HEK293 (cell line): ENCODE measurements at regions not wholly inside any gene's neighbourhood (a gene's known extent, or its start where the extent isn't known, plus 50 kb on each side); places are given as distances from the start of the nearest gene placed in this dataset.

Experiments
- CTCF ChIA-PET: fragments of 350-600 bp; formaldehyde crosslinking; extraction: SDS; loops from one replicate; lab custom pipeline; 2021; ENCODE audit warnings: antibody characterized with exemption; lab: Yijun Ruan, JAX
- POLR2A ChIA-PET: fragments of 300-600 bp; formaldehyde crosslinking; extraction: SDS; loops from one replicate; lab custom pipeline; 2020; ENCODE audit warnings: antibody characterized with exemption, inconsistent platforms; lab: Yijun Ruan, JAX
- H3K27ac ChIP-seq: fragments of 200-500 bp; sonication (Bioruptor generic); 2 replicates; pipeline ENCODE4 v1.5.1; 2014; ENCODE audit warnings: low read depth, low read length, control low read depth, inconsistent platforms; ENCODE audit errors: extremely low read depth
- H3K36me3 ChIP-seq, 2 experiments: fragments of 200-500 bp in 1 of 2; sonication (Bioruptor generic) in 1 of 2; 1 replicate in 1 of 2; 2 replicates in 1 of 2; pipeline ENCODE4 v1.5.1; 2014 to 2017; ENCODE audit warnings: inconsistent platforms in 2 of 2, low read length in 2 of 2; ENCODE audit not compliant: control insufficient read depth in 2 of 2, insufficient read depth in 1 of 2
- H3K4me1 ChIP-seq: fragments of 200-500 bp; sonication (Bioruptor generic); 2 replicates; pipeline ENCODE4 v1.5.1; 2014; ENCODE audit warnings: mild to moderate bottlenecking, low read length, inconsistent platforms; ENCODE audit not compliant: control insufficient read depth, insufficient read depth
- H3K4me3 ChIP-seq: 2 replicates; pipeline ENCODE4 v1.5.1; 2011; ENCODE audit warnings: low read depth, mild to moderate bottlenecking, control low read depth, low read length, moderate library complexity
- H3K9me3 ChIP-seq: fragments of 200-500 bp; sonication (Bioruptor generic); 2 replicates; pipeline ENCODE4 v1.5.1; 2014; ENCODE audit warnings: low read depth, low read length, inconsistent platforms; ENCODE audit not compliant: control insufficient read depth, insufficient read depth
- CTCF ChIP-seq: fragments of 450-650 bp; formaldehyde crosslinking; IDR thresholded peaks from 2 replicates; pipeline ENCODE4 v1.5.1; 2016; ENCODE audit warnings: missing biosample characterization, missing genetic modification characterization
- HOXD13 ChIP-seq: sonication (generic); formaldehyde crosslinking; IDR thresholded peaks from 2 replicates; pipeline ENCODE4 v1.8.0; 2022; ENCODE audit warnings: missing genetic modification reagents, borderline replicate concordance
- KLF10 ChIP-seq: fragments of 450-650 bp; IDR thresholded peaks from 2 replicates; pipeline ENCODE4 v1.5.1; 2018; ENCODE audit warnings: missing biosample characterization, mild to moderate bottlenecking, missing genetic modification characterization
- PRDM6 ChIP-seq: fragments of 450-650 bp; formaldehyde crosslinking; IDR thresholded peaks from 2 replicates; pipeline ENCODE4 v1.5.1; 2017; ENCODE audit warnings: missing biosample characterization, missing genetic modification characterization
- SP3 ChIP-seq: fragments of 450-650 bp; formaldehyde crosslinking; IDR thresholded peaks from 2 replicates; pipeline ENCODE4 v1.5.1; 2016; ENCODE audit warnings: missing biosample characterization, missing genetic modification characterization
- SP7 ChIP-seq: fragments of 450-650 bp; formaldehyde crosslinking; IDR thresholded peaks from 2 replicates; pipeline ENCODE4 v1.5.1; 2016; ENCODE audit warnings: missing biosample characterization, missing genetic modification characterization
- ZBTB17 ChIP-seq: fragments of 450-650 bp; formaldehyde crosslinking; IDR thresholded peaks from 2 replicates; pipeline ENCODE4 v1.5.1; 2016; ENCODE audit warnings: missing biosample characterization, missing genetic modification characterization
- ZIC2 ChIP-seq: fragments of 450-650 bp; formaldehyde crosslinking; IDR thresholded peaks from 2 replicates; pipeline ENCODE4 v1.5.1; 2016; ENCODE audit warnings: missing biosample characterization, missing genetic modification characterization
- ZNF140 ChIP-seq: fragments of 450-650 bp; formaldehyde crosslinking; IDR thresholded peaks from 2 replicates; pipeline ENCODE4 v1.5.1; 2016; ENCODE audit warnings: missing biosample characterization, missing genetic modification characterization
- ZNF148 ChIP-seq: fragments of 450-650 bp; formaldehyde crosslinking; IDR thresholded peaks from 2 replicates; pipeline ENCODE4 v1.5.0; 2017; ENCODE audit warnings: missing biosample characterization, missing genetic modification characterization, borderline replicate concordance
- ZNF19 ChIP-seq: fragments of 450-650 bp; formaldehyde crosslinking; IDR thresholded peaks from 2 replicates; pipeline ENCODE4; 2016; ENCODE audit warnings: missing biosample characterization, missing genetic modification characterization, low read depth
- ZNF214 ChIP-seq: fragments of 450-650 bp; formaldehyde crosslinking; IDR thresholded peaks from 2 replicates; pipeline ENCODE4 v1.5.1; 2017; ENCODE audit warnings: missing biosample characterization, mild to moderate bottlenecking, missing genetic modification characterization, borderline replicate concordance
- ZNF324 ChIP-seq: fragments of 450-650 bp; formaldehyde crosslinking; IDR thresholded peaks from 2 replicates; pipeline ENCODE4 v1.5.1; 2016; ENCODE audit warnings: missing biosample characterization, missing genetic modification characterization
- ZNF350 ChIP-seq: fragments of 450-650 bp; formaldehyde crosslinking; IDR thresholded peaks from 2 replicates; pipeline ENCODE4 v1.5.0; 2017; ENCODE audit warnings: missing biosample characterization, mild to moderate bottlenecking, missing genetic modification characterization
- ZNF416 ChIP-seq: fragments of 450-650 bp; formaldehyde crosslinking; IDR thresholded peaks from 2 replicates; pipeline ENCODE4 v1.5.1; 2016; ENCODE audit warnings: missing biosample characterization, missing genetic modification characterization
- ZNF521 ChIP-seq: fragments of 450-650 bp; formaldehyde crosslinking; IDR thresholded peaks from 2 replicates; pipeline ENCODE4 v1.5.1; 2017; ENCODE audit warnings: missing biosample characterization, mild to moderate bottlenecking, missing genetic modification characterization
- ZNF549 ChIP-seq: fragments of 450-650 bp; IDR thresholded peaks from 2 replicates; pipeline ENCODE4 v1.5.1; 2018; ENCODE audit warnings: missing biosample characterization, missing genetic modification characterization, mild to moderate bottlenecking, inconsistent platforms, moderate library complexity
- ZNF555 ChIP-seq: fragments of 450-650 bp; formaldehyde crosslinking; conservative IDR thresholded peaks from 2 replicates; pipeline ENCODE4 v1.5.1; 2017; ENCODE audit warnings: missing biosample characterization, mild to moderate bottlenecking, missing genetic modification characterization, inconsistent platforms
- ZNF558 ChIP-seq: fragments of 450-650 bp; formaldehyde crosslinking; IDR thresholded peaks from 2 replicates; pipeline ENCODE4 v1.5.1; 2016; ENCODE audit warnings: missing biosample characterization, missing genetic modification characterization
- ZNF560 ChIP-seq: fragments of 450-650 bp; formaldehyde crosslinking; IDR thresholded peaks from 2 replicates; pipeline ENCODE4 v1.5.1; 2017; ENCODE audit warnings: missing biosample characterization, missing genetic modification characterization, borderline replicate concordance
- ZNF701 ChIP-seq: fragments of 450-650 bp; formaldehyde crosslinking; IDR thresholded peaks from 2 replicates; pipeline ENCODE4 v1.5.1; 2016; ENCODE audit warnings: missing biosample characterization, missing genetic modification characterization
- ZNF747 ChIP-seq: fragments of 450-650 bp; formaldehyde crosslinking; IDR thresholded peaks from 2 replicates; pipeline ENCODE4 v1.5.1; 2016; ENCODE audit warnings: missing biosample characterization, missing genetic modification characterization
- ZSCAN23 ChIP-seq: fragments of 450-650 bp; formaldehyde crosslinking; IDR thresholded peaks from 2 replicates; pipeline ENCODE4 v1.5.1; 2016; ENCODE audit warnings: missing biosample characterization, missing genetic modification characterization
- TF ChIP-seq, protein P1 (sequence below): fragments of 450-650 bp; formaldehyde crosslinking; IDR thresholded peaks from 2 replicates; pipeline ENCODE4 v1.5.1; 2016; ENCODE audit warnings: missing biosample characterization, missing genetic modification characterization, borderline replicate concordance

DNA sequence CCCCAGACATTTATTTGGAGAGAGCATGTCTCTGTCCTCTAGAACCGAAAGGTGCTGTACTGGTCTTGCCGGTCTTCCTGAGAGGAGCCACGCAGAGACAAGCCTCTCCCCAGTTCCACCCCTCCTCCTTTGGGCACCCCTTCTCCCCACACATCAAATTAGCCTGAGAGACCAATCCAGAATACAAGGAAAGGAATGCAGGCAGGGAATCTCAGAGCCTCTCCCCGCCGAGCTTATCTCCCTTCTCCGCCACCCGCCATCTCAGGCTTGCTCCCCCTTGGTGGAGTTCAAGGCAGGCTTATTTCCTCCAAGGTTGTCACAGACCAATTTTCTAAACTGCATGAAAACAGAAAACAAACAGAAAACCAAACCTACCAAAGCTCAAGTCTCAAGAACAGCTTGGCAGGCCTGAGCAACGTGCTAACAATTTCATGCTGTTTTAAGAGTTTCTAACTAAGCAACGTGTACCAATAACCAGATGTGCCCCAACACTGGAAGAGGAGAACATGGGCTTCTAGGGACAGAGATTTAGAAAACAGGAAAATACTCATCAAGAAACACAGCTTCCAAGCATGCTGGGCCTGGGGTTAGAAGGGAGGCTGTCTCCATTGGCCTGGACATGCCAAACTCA is 124.5 kb upstream of the PKDCC start:
- Histone ChIP-seq H3K9me3 (no peaks in the 10 kb centered on the region), H3K4me1 (peaks cover 2% of the 10 kb centered on the region; the same call in 1 of the 2 replicates), H3K4me3 (no peak overlapping the region), H3K27ac (no peak overlapping the region; the same call in 1 of the 2 replicates), H3K36me3 (no peaks in the 10 kb centered on the region)
- POLR2A ChIA-PET: no interaction called here
- CTCF ChIA-PET: no interaction called here
- TF ChIP-seq ZNF558 (tag by site-specific recombination) (no peak), SP3 (tag by site-specific recombination) (no peak), ZBTB17 (tag by site-specific recombination) (no peak), ZNF148 (tag by site-specific recombination) (no peak), ZNF747 (tag by site-specific recombination) (no peak), ZNF416 (tag by site-specific recombination) (no peak), ZNF324 (tag by site-specific recombination) (no peak), ZIC2 (tag by site-specific recombination) (no peak)

GRCh38 chr2:41924024-41924423 is 123.8 kb upstream of the PKDCC start:
- Histone ChIP-seq H3K27ac (no peak overlapping the region), H3K9me3 (no peaks in the 10 kb centered on the region), H3K4me3 (no peak overlapping the region), H3K4me1 (peaks cover 2% of the 10 kb centered on the region; the same call in 1 of the 2 replicates), H3K36me3 (no peaks in the 10 kb centered on the region)
- ChIA-PET CTCF (no interaction called here), POLR2A (no interaction called here)
- TF ChIP-seq ZNF350 (no peak), PRDM6 (tag by site-specific recombination) (no peak), CTCF (tag by site-specific recombination) (no peak), ZNF214 (tag by site-specific recombination) (no peak), KLF10 (tag by site-specific recombination) (no peak), ZNF521 (tag by site-specific recombination) (no peak), ZNF19 (no peak), SP7 (tag by site-specific recombination) (no peak), ZNF560 (tag by site-specific recombination) (no peak), ZNF549 (tag by site-specific recombination) (no peak), HOXD13 (CRISPR knock-in tag) (no peak), ZNF701 (tag by site-specific recombination) (no peak), ZNF140 (tag by site-specific recombination) (no peak), ZNF555 (tag by site-specific recombination) (no peak), ZSCAN23 (tag by site-specific recombination) (no peak)
- TF ChIP-seq, protein P1, sequence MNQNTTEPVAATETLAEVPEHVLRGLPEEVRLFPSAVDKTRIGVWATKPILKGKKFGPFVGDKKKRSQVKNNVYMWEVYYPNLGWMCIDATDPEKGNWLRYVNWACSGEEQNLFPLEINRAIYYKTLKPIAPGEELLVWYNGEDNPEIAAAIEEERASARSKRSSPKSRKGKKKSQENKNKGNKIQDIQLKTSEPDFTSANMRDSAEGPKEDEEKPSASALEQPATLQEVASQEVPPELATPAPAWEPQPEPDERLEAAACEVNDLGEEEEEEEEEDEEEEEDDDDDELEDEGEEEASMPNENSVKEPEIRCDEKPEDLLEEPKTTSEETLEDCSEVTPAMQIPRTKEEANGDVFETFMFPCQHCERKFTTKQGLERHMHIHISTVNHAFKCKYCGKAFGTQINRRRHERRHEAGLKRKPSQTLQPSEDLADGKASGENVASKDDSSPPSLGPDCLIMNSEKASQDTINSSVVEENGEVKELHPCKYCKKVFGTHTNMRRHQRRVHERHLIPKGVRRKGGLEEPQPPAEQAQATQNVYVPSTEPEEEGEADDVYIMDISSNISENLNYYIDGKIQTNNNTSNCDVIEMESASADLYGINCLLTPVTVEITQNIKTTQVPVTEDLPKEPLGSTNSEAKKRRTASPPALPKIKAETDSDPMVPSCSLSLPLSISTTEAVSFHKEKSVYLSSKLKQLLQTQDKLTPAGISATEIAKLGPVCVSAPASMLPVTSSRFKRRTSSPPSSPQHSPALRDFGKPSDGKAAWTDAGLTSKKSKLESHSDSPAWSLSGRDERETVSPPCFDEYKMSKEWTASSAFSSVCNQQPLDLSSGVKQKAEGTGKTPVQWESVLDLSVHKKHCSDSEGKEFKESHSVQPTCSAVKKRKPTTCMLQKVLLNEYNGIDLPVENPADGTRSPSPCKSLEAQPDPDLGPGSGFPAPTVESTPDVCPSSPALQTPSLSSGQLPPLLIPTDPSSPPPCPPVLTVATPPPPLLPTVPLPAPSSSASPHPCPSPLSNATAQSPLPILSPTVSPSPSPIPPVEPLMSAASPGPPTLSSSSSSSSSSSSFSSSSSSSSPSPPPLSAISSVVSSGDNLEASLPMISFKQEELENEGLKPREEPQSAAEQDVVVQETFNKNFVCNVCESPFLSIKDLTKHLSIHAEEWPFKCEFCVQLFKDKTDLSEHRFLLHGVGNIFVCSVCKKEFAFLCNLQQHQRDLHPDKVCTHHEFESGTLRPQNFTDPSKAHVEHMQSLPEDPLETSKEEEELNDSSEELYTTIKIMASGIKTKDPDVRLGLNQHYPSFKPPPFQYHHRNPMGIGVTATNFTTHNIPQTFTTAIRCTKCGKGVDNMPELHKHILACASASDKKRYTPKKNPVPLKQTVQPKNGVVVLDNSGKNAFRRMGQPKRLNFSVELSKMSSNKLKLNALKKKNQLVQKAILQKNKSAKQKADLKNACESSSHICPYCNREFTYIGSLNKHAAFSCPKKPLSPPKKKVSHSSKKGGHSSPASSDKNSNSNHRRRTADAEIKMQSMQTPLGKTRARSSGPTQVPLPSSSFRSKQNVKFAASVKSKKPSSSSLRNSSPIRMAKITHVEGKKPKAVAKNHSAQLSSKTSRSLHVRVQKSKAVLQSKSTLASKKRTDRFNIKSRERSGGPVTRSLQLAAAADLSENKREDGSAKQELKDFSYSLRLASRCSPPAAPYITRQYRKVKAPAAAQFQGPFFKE (tag by site-specific recombination): no peak
